ENCODE measurements at regions not wholly inside any gene's neighbourhood (a gene's known extent, or its start where the extent isn't known, plus 50 kb on each side); places are given as distances from the start of the nearest gene placed in this dataset.

- no peak overlapping the region for H3K9ac ChIP-seq (ENCODE audit: low read depth, low read length)
- no peaks in the 10 kb centered on the region for H3K36me3 ChIP-seq (ENCODE audit: insufficient read depth, low read length)
- H3K4me3 ChIP-seq (ENCODE audit: low read length) = no peak overlapping the region
- peaks cover 40% of the 10 kb centered on the region for H3K9me3 ChIP-seq (replicated peaks; ENCODE audit: low read length)
- H3K4me2 ChIP-seq (ENCODE audit: low read length) = no peak overlapping the region
- H3K4me1 ChIP-seq (ENCODE audit: control insufficient read depth, insufficient read depth, low read length) = no peaks in the 10 kb centered on the region
- H3K27me3 ChIP-seq (ENCODE audit: control insufficient read depth, insufficient read depth, low read length) = no peaks in the 10 kb centered on the region
These were observed 174.5 kb upstream of the AFDN start for GRCh38 chr6:167652042-167652700.

DNA sequence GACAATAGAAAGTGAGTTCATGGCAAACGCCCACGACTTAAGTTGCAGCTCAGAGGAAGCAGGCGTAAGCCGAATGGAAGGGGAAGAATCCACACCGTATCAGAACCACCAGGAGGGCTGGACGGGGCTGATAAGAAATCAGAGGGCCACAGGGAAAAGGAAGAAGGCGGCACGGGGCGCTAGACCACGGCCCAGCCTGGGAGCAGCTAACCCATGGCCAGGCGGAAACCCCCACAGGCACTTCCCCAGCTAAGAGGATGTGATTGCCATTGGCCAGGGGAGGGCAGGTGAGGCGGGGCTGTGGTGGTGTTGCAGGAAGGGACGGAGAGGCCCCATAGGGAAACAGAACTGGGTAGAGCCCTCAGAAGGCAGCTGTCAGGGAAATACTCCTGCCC is 174.0 kb upstream of the AFDN start:
- H3K4me1 ChIP-seq (ENCODE audit: control insufficient read depth, insufficient read depth, low read length) = no peaks in the 10 kb centered on the region
- peaks cover 40% of the 10 kb centered on the region for H3K9me3 ChIP-seq (replicated peaks; ENCODE audit: low read length)
- no peak overlapping the region for H3K4me2 ChIP-seq (ENCODE audit: low read length)
- H3K36me3 ChIP-seq (ENCODE audit: insufficient read depth, low read length) = no peaks in the 10 kb centered on the region
- H3K27me3 ChIP-seq (ENCODE audit: control insufficient read depth, insufficient read depth, low read length) = no peaks in the 10 kb centered on the region
- H3K9ac ChIP-seq (ENCODE audit: low read depth, low read length) = no peak overlapping the region
- no peak overlapping the region for H3K4me3 ChIP-seq (ENCODE audit: low read length)

GRCh38 chr6:167653561-167653960 is 173.2 kb upstream of the AFDN start:
- no peak overlapping the region for H3K4me2 ChIP-seq (ENCODE audit: low read length)
- H3K9ac ChIP-seq (ENCODE audit: low read depth, low read length) = no peak overlapping the region
- H3K27me3 ChIP-seq (ENCODE audit: control insufficient read depth, insufficient read depth, low read length) = no peaks in the 10 kb centered on the region
- no peak overlapping the region for H3K4me3 ChIP-seq (ENCODE audit: low read length)
- H3K4me1 ChIP-seq (ENCODE audit: control insufficient read depth, insufficient read depth, low read length) = no peaks in the 10 kb centered on the region
- H3K9me3 ChIP-seq (replicated peaks; ENCODE audit: low read length) = peaks cover 35% of the 10 kb centered on the region
- H3K36me3 ChIP-seq (ENCODE audit: insufficient read depth, low read length) = no peaks in the 10 kb centered on the region

DNA sequence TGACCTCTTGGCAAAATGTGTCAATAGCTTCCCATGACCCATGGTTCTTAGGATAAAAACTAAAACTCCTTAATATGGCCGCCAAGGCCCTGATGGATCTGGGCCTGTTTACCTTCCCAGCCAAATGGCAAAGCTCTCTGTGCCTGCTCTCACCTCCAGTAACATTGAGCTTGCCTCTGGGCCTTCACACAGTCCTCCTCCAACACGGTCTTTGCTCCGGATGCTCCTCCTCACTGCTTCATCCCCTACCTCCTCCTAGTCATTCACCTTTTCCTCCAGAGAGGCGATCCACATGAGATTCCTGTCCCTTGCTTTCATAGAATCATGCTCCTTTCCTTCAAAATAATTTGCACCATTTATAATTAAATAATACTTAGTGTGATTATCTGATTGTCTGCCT is 172.3 kb upstream of the AFDN start:
- H3K4me2 ChIP-seq (ENCODE audit: low read length) = no peak overlapping the region
- no peaks in the 10 kb centered on the region for H3K4me1 ChIP-seq (ENCODE audit: control insufficient read depth, insufficient read depth, low read length)
- H3K27me3 ChIP-seq (ENCODE audit: control insufficient read depth, insufficient read depth, low read length) = no peaks in the 10 kb centered on the region
- H3K9ac ChIP-seq (ENCODE audit: low read depth, low read length) = no peak overlapping the region
- peaks cover 41% of the 10 kb centered on the region for H3K9me3 ChIP-seq (replicated peaks; ENCODE audit: low read length)
- no peaks in the 10 kb centered on the region for H3K36me3 ChIP-seq (ENCODE audit: insufficient read depth, low read length)
- no peak overlapping the region for H3K4me3 ChIP-seq (ENCODE audit: low read length)

GRCh38 chr6:167655174-167655821 is 171.4 kb upstream of the AFDN start:
- Histone ChIP-seq H3K4me3 (ENCODE audit: low read length) (no peak overlapping the region), H3K9ac (ENCODE audit: low read depth, low read length) (no peak overlapping the region), H3K9me3 (replicated peaks; ENCODE audit: low read length) (peaks cover 38% of the 10 kb centered on the region), H3K27me3 (ENCODE audit: control insufficient read depth, insufficient read depth, low read length) (no peaks in the 10 kb centered on the region), H3K36me3 (ENCODE audit: insufficient read depth, low read length) (no peaks in the 10 kb centered on the region), H3K4me1 (ENCODE audit: control insufficient read depth, insufficient read depth, low read length) (no peaks in the 10 kb centered on the region), H3K4me2 (ENCODE audit: low read length) (no peak overlapping the region)

DNA sequence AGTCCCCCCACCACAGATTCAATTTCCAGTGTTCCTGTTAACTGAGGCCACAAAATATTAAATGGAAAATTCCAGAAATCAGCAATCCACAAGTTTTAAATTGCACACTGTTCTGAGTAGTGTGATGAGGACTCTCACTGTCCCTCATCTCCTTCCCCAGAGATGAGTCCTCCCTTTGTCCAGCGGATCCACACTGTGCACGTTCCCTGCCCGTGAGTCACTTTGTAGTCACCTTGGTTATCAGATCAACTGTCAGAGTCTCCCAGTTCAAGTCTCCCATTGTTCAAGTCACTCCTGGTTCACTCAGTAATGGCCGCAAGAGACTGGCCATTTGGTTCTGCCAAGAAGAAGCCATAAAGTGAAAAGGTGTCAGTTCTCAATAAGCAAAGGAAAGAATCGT is 168.6 kb upstream of the AFDN start:
- Histone ChIP-seq H3K27me3 (ENCODE audit: control insufficient read depth, insufficient read depth, low read length) (no peaks in the 10 kb centered on the region), H3K9me3 (replicated peaks; ENCODE audit: low read length) (peaks cover 20% of the 10 kb centered on the region), H3K4me2 (ENCODE audit: low read length) (no peak overlapping the region), H3K4me3 (ENCODE audit: low read length) (no peak overlapping the region), H3K9ac (ENCODE audit: low read depth, low read length) (no peak overlapping the region), H3K36me3 (ENCODE audit: insufficient read depth, low read length) (no peaks in the 10 kb centered on the region), H3K4me1 (ENCODE audit: control insufficient read depth, insufficient read depth, low read length) (no peaks in the 10 kb centered on the region)

GRCh38 chr6:167659046-167659445 is 167.7 kb upstream of the AFDN start:
- Histone ChIP-seq H3K4me2 (ENCODE audit: low read length) (no peak overlapping the region), H3K27me3 (ENCODE audit: control insufficient read depth, insufficient read depth, low read length) (no peaks in the 10 kb centered on the region), H3K4me3 (ENCODE audit: low read length) (no peak overlapping the region), H3K9me3 (replicated peaks; ENCODE audit: low read length) (peaks cover 25% of the 10 kb centered on the region), H3K36me3 (ENCODE audit: insufficient read depth, low read length) (no peaks in the 10 kb centered on the region), H3K4me1 (ENCODE audit: control insufficient read depth, insufficient read depth, low read length) (no peaks in the 10 kb centered on the region), H3K9ac (ENCODE audit: low read depth, low read length) (no peak overlapping the region)

GRCh38 chr6:167660424-167660823 is 166.3 kb upstream of the AFDN start:
- Histone ChIP-seq H3K4me3 (ENCODE audit: low read length) (no peak overlapping the region), H3K27me3 (ENCODE audit: control insufficient read depth, insufficient read depth, low read length) (no peaks in the 10 kb centered on the region), H3K9ac (ENCODE audit: low read depth, low read length) (no peak overlapping the region), H3K4me1 (ENCODE audit: control insufficient read depth, insufficient read depth, low read length) (no peaks in the 10 kb centered on the region), H3K36me3 (ENCODE audit: insufficient read depth, low read length) (no peaks in the 10 kb centered on the region), H3K4me2 (ENCODE audit: low read length) (no peak overlapping the region), H3K9me3 (replicated peaks; ENCODE audit: low read length) (peaks cover 22% of the 10 kb centered on the region)

GRCh38 chr6:167660944-167661551 is 165.7 kb upstream of the AFDN start:
- Histone ChIP-seq H3K4me3 (ENCODE audit: low read length) (no peak overlapping the region), H3K27me3 (ENCODE audit: control insufficient read depth, insufficient read depth, low read length) (no peaks in the 10 kb centered on the region), H3K4me2 (ENCODE audit: low read length) (no peak overlapping the region), H3K36me3 (ENCODE audit: insufficient read depth, low read length) (no peaks in the 10 kb centered on the region), H3K4me1 (ENCODE audit: control insufficient read depth, insufficient read depth, low read length) (no peaks in the 10 kb centered on the region), H3K9ac (ENCODE audit: low read depth, low read length) (no peak overlapping the region), H3K9me3 (replicated peaks; ENCODE audit: low read length) (peaks cover 20% of the 10 kb centered on the region)

GRCh38 chr6:167661552-167662044 is 165.1 kb upstream of the AFDN start:
- no peaks in the 10 kb centered on the region for H3K27me3 ChIP-seq (ENCODE audit: control insufficient read depth, insufficient read depth, low read length)
- no peaks in the 10 kb centered on the region for H3K4me1 ChIP-seq (ENCODE audit: control insufficient read depth, insufficient read depth, low read length)
- no peaks in the 10 kb centered on the region for H3K36me3 ChIP-seq (ENCODE audit: insufficient read depth, low read length)
- H3K9me3 ChIP-seq (replicated peaks; ENCODE audit: low read length) = peaks cover 20% of the 10 kb centered on the region
- no peak overlapping the region for H3K4me2 ChIP-seq (ENCODE audit: low read length)
- H3K4me3 ChIP-seq (ENCODE audit: low read length) = no peak overlapping the region
- H3K9ac ChIP-seq (ENCODE audit: low read depth, low read length) = no peak overlapping the region

DNA sequence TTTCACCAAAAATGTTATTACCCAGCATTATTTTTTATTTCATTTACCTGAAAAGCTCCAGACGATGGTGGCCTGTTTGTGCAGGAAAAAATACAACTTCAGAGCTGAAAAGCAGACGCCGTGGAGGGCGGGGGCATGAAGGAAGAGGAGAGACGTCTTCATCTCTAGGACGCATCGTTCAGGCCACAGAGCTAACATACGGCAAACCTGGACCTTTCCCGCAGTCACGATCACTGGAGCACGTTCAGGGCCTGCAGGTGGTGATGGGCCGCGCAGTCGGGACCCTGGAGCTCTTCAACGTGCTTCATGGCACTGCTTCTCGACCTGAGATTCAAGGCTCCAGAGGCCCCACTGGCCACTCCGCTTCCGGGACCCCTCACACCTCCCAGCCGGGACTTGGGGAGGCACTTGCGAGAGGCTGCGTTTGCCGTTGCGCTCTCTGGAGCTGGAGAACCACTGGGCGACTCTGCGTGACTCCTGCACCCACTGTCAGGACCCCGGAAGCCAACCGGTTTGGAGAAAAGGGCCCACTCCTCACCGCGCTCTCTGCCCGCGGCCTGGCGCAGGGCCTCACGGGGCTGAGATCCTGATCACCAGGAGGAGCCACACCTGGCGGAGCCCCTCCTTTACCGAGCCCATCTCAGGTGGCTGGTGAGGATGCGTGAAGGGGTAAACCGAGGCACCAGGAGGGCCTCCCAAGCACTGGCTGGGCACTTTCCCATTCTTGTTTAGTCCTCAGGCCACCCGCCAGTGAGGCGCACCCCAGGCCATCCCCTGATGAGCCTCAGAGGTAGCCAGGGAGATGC is 164.4 kb upstream of the AFDN start:
- H3K9ac ChIP-seq (ENCODE audit: low read depth, low read length) = no peak overlapping the region
- peaks cover 17% of the 10 kb centered on the region for H3K9me3 ChIP-seq (replicated peaks; ENCODE audit: low read length)

More for the DNA sequence above, 164.4 kb upstream of the AFDN start:
- Histone ChIP-seq H3K4me3 (ENCODE audit: low read length) (no peak overlapping the region), H3K36me3 (ENCODE audit: insufficient read depth, low read length) (no peaks in the 10 kb centered on the region), H3K4me2 (ENCODE audit: low read length) (no peak overlapping the region), H3K27me3 (ENCODE audit: control insufficient read depth, insufficient read depth, low read length) (no peaks in the 10 kb centered on the region), H3K4me1 (ENCODE audit: control insufficient read depth, insufficient read depth, low read length) (no peaks in the 10 kb centered on the region)
